Small intestine (tissue), 7 donors: ENCODE measurements at regions not wholly inside any gene's neighbourhood (a gene's known extent, or its start where the extent isn't known, plus 50 kb on each side); places are given as distances from the start of the nearest gene placed in this dataset.
"Not testable (repeated sequence)": the region's sequence is repeated elsewhere in the genome, so short reads cannot be mapped to it uniquely, and the experiment has no call there.

Source experiments
- DNase-seq, 2 donors: peaks; one replicate each; pipeline versions ENCODE4 v3.0.0 to v3.0.0-alpha.2; 2013
- FAIRE-seq: peaks from 2 replicates; lab custom pipeline; 2012; peaks lifted over from hg19 to GRCh38; lab: Jason Lieb, UNC
- H3K27ac ChIP-seq, 3 donors: one replicate each; pipeline ENCODE4 v1.5.1; 2013; ENCODE audit warnings: low read length in 2 of 3, mild to moderate bottlenecking in 2 of 3, control low read depth in 1 of 3, inconsistent platforms in 1 of 3, low read depth in 1 of 3, moderate library complexity in 1 of 3
- H3K27me3 ChIP-seq, 3 donors: one replicate each; pipeline ENCODE4 v1.6.1; 2013; ENCODE audit warnings: low read length in 3 of 3, inconsistent platforms in 1 of 3; ENCODE audit not compliant: control insufficient read depth in 3 of 3, insufficient read depth in 3 of 3
- H3K36me3 ChIP-seq, 3 donors: one replicate each; pipeline ENCODE4 v1.6.1; 2013; ENCODE audit warnings: low read length in 3 of 3, inconsistent platforms in 1 of 3, low read depth in 1 of 3, mild to moderate bottlenecking in 1 of 3, moderate library complexity in 1 of 3; ENCODE audit not compliant: control insufficient read depth in 3 of 3, insufficient read depth in 2 of 3
- H3K4me1 ChIP-seq, 3 donors: one replicate each; pipeline ENCODE4 v1.6.1; 2013; ENCODE audit warnings: low read length in 2 of 3, inconsistent platforms in 1 of 3, low read depth in 1 of 3, mild to moderate bottlenecking in 1 of 3, moderate library complexity in 1 of 3; ENCODE audit not compliant: control insufficient read depth in 3 of 3, insufficient read depth in 2 of 3
- H3K4me3 ChIP-seq, 3 donors: one replicate each; pipeline ENCODE4 v1.5.1; 2013; ENCODE audit warnings: low read length in 3 of 3, control low read depth in 1 of 3, inconsistent platforms in 1 of 3, low read depth in 1 of 3, mild to moderate bottlenecking in 1 of 3, moderate library complexity in 1 of 3
- H3K9me3 ChIP-seq, 2 donors: one replicate each; pipeline ENCODE4 v1.6.1; 2013; ENCODE audit warnings: low read depth in 1 of 2, low read length in 1 of 2; ENCODE audit not compliant: control insufficient read depth in 2 of 2, insufficient read depth in 1 of 2
- WGBS, 3 donors: extraction: QIAGEN DNeasy Blood & Tissue Kit; methylation state at CpG; one replicate each; pipeline ENCODE4 v1.1.7; 2013; 5-methylcytosine and 5-hydroxymethylcytosine counted together
- donor health status: healthy with polysubstance abuse.
- donor health status: control.
- donor health status: control.
- donor health status: Bipolar disorder and iron deficiency.
- donor health status: healthy.

DNA sequence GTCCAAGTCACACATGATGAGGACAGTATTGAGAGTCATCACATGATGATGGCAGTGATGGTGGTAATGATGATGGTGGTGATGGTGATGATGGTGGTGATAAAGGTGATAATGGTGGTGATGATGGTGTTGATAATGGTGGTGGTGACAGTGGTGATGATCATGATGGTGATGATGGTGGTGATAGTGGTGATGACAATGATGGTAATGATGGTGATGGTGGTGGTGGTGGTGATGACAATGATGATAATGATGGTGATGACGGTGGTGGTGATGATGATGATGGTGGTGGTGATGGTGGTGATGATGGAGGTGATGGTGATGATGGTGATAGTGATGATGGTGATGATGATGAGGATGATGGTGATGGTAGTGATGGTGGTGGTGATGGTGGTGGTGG, 190.2 kb upstream of the ZNF469 start:
- WGBS, 3 donors: 94 to 100% (median 96%) methylated on average over 1 of the region's 1 CpG
- peaks cover 0 to 5% of the 10 kb centered on the region in 2 donors for H3K9me3 ChIP-seq
- H3K4me3 ChIP-seq: no peak overlapping the region
- H3K27me3 ChIP-seq: peaks cover 0 to 3% (median 0%) of the 10 kb centered on the region in 3 donors
- no peaks in the 10 kb centered on the region for H3K4me1 ChIP-seq
- DNase-seq (no peak), FAIRE-seq (no peak)
- no peak overlapping the region for H3K27ac ChIP-seq
- no peaks in the 10 kb centered on the region for H3K36me3 ChIP-seq

DNA sequence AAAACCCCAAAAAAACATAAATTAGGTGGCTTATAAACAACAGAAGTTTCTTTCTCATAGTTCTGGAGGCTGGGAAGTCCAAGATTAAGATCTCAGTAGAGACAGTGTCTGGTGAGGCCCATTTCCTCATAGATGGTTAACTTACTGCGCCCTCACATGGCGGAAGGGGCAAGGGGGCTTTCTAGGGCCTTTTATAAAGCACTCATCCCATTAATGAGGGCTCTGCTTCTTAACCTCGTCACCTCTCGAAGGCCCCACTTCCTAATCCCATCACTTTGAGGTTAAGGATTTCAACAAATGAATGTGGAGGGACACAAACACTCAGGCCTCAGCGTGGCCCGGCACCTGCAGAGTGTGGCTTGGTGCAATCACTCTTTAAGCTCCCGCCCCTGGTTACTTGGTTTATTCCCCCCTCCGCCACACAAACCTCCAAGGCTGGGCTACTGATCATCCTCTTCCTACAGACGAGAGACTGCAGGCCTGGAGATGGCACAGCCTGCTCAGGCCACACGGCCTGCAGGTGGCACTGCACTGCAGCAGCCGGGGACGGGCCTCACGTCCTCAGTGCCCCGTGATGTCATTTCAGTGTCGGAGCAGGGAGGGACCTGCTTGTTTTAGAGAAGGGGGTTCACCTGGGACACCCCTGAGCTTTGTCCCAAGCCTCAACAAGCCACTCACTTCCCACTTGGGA, 188.9 kb upstream of the ZNF469 start:
- 31 to 34% (median 33%) methylated on average over 12 to 15 of the region's 15 CpGs for WGBS, 3 donors

DNA sequence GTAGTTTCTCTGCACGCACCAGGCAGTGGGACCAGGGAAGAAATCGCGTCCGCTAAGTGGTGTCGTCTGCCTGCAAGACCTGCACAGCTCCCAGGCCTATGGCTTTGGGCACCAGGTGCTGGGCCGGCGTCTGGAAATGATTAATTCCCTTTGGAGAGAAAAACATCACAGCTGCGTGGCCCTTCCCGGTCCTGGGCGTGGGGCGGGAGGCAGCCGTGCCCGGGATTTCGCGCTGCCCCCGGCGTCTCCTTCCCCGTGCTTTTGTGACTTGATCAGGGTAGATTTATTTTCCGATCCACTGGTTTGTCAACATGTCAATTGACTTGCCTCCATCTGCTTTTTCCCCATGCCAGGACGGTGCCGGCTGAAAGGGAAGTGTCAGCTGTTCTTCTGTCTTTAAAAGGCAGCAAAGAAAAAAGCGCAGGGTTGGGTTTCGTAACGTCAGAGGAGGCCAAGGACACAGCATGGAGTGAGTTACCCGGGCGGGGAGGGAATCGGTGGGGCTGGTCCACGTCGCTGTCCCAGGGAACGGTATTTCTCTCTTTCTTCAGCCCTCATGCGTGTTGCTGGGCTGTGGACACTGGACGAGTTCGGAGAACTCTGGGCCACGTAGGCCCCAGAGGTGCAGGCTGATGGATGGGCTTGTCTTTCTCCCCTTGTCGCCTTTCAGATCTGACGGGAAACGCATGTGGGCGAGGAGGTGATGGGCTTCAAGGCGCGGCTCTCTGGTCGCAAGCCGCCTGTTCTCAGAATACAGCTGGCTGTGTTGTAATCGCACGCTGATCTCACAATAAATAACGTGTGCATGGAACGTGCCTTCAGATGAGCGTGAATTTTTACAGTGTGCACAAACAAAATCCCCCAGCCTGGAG, 188.1 kb upstream of the ZNF469 start:
- Histone ChIP-seq H3K4me3 (no peak overlapping the region), H3K36me3 (no peaks in the 10 kb centered on the region), H3K4me1 (no peaks in the 10 kb centered on the region), H3K9me3 (no peaks in the 10 kb centered on the region), H3K27me3 (peaks cover 0 to 3% (median 0%) of the 10 kb centered on the region in 3 donors), H3K27ac (peak overlapping the region in 1 of 3 donors; percentile 32)
- no peak for FAIRE-seq
- WGBS, 3 donors: 17 to 59% (median 48%) methylated on average over 46 to 47 of the region's 47 CpGs
- peak; percentile 6 to 46 for DNase-seq

More for the DNA sequence above, 188.9 kb upstream of the ZNF469 start:
- not testable (repeated sequence) for H3K4me1 ChIP-seq, H3K9me3 ChIP-seq, FAIRE-seq, H3K36me3 ChIP-seq, H3K4me3 ChIP-seq, H3K27me3 ChIP-seq, H3K27ac ChIP-seq
- peak; percentile 67 to 80 for DNase-seq

DNA sequence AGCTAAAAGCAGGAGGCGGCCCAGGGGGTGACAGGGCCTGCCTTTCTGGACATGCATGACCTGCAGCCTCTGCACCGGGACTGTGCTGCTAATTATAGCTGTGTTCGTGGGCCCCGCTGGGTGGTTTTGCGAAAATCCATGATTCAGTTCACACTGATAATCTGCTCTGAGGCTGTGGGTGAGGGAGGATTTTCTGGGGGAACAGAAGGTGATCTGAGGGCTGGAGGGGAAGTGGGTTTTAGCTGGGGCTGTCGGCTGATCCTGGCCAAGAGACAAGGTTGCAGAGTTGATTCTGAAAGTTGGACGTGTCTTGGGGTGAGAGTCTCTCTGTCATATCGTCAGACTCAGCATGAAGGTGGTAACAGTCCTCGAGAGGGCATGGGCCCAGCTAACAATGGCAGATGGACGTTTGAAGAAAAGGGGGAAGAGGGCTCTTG, 187.5 kb upstream of the ZNF469 start:
- FAIRE-seq (no peak), DNase-seq (no peak)
- Histone ChIP-seq H3K4me3 (no peak overlapping the region), H3K9me3 (no peaks in the 10 kb centered on the region), H3K4me1 (no peaks in the 10 kb centered on the region), H3K27ac (no peak overlapping the region), H3K27me3 (peaks cover 0 to 3% (median 0%) of the 10 kb centered on the region in 3 donors), H3K36me3 (no peaks in the 10 kb centered on the region)
- WGBS, 3 donors: 70 to 73% (median 71%) methylated on average over 10 of the region's 10 CpGs

DNA sequence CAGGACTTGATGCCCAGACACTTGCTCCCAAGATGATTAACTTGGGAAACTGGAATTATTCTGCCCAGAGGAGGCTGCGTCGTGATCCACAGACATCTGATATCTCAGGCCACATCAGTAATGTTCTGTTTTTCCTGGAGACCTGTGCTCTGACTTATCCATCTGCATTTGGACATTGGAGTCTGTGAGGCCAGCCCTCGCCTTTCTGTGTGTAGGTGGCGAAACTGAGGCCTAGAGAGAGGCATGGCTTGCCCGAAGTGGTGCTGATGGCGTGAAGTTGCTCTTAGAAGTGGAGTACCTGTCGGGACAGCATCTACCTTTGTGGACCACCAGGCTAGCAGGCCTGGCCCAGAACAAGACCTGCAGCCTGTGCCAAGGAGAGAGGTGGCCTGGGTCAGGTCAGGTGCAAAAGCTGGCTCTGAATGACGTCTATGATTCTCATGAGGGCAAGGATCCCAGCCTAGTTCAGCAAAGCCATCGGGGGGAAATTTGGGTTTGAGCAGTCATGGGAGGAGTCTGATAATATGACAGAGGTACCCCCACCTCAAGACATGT, 186.8 kb upstream of the ZNF469 start:
- no peak for DNase-seq
- 82 to 94% (median 85%) methylated on average over 9 of the region's 9 CpGs for WGBS, 3 donors

DNA sequence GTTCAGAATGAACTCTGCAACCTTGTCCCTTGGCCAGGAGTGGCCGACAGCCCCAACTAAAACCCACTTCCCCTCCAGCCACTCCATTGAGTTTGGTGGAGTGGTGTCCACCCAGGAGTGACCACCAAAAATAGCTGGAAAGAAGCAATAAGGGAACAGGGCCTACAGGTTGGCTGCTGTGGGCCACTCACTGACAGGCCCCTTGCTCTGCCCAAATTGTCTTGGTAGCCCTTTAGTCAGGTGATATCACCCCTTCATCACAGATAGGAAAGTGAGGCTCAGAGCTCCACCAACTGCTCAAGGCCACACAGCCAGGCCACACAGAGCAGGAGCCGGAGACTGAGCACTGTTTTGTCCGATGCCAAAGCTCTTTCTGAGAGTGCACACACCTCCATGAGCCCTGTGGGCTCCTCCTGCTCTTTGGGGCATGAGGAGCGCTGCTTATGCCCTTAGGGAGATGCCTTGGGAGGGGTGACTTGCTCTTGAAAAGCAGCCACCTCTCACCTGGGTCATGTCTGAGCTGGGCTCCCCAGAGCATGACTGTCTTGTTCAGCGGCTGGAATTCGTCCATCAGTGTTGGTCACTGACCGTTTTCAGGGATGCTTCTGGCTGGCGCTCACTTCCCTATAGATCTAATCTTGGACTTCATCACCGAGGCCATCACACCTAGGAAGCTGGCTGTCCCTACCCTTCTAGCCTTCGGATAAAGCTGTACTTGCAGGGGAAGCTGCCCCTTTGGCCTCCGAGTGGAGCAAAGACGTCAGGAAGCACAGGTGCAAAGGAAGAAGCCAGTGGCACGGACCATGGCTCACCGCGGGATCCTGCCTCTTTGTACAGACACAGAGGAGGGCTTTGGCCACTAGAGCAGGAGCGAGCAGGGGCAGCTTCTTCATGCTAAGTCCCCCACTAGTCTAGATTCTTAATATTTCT, 186.0 kb upstream of the ZNF469 start:
- Histone ChIP-seq H3K4me3 (no peak overlapping the region), H3K9me3 (no peaks in the 10 kb centered on the region), H3K4me1 (no peaks in the 10 kb centered on the region), H3K27ac (no peak overlapping the region), H3K36me3 (no peaks in the 10 kb centered on the region), H3K27me3 (peaks cover 0 to 3% (median 0%) of the 10 kb centered on the region in 3 donors)
- DNase-seq (no peak), FAIRE-seq (no peak)
- 84 to 92% (median 89%) methylated on average over 16 of the region's 16 CpGs for WGBS, 3 donors

More for the DNA sequence above, 186.8 kb upstream of the ZNF469 start:
- no peaks in the 10 kb centered on the region for H3K4me1 ChIP-seq
- no peak for FAIRE-seq
- H3K36me3 ChIP-seq: no peaks in the 10 kb centered on the region
- no peak overlapping the region for H3K27ac ChIP-seq
- H3K27me3 ChIP-seq: peaks cover 0 to 3% (median 0%) of the 10 kb centered on the region in 3 donors
- no peak overlapping the region for H3K4me3 ChIP-seq
- no peaks in the 10 kb centered on the region for H3K9me3 ChIP-seq

DNA sequence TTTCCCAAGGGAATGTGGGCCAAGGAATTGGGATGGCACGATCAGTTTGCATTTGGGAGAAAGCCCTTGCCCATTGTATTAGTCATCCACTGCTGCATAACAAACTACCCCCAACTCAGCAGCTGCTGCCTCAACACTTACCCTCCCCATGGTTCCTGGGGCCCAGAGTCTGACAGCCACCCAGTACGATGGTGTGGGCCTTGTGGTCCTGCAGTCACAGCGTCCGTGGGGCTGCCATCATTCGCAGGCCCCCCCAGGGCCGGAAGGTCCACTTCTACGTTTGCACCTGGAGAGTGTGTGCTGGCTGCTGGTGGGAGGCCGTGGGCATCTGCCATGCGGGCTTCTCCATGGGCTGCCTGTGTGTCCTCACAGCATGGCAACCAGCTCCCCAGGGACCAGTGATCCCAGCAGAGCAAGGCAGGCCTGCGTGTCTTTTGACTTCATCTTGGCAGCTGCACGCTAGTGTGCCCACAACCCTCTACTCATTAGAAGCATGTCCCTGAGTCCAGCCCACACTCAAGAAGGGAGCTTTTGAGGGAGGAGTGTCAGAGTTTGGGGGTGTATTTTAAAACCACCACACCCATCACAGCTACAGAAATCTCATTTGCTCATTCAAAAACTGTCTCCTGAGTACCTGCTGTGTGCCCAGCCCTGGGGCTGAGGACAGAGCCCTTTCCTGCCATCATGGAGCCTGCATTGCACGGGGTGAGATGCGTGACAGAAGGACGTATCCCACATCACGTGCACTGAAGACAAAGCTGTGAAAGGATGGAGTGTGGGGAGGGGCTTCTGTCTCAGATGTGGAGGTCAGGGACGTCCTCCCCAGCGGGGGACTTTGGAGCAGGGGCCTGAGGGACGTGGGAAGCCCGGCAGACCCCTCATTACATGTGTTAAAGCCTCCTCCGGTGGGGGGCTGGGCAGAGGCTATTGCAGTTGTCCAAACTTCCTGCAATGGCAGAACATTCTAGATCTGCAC, 185.0 kb upstream of the ZNF469 start:
- no peak overlapping the region for H3K4me3 ChIP-seq
- WGBS, 3 donors: 86 to 89% (median 86%) methylated on average over 20 of the region's 20 CpGs
- H3K36me3 ChIP-seq: no peaks in the 10 kb centered on the region
- H3K9me3 ChIP-seq: no peaks in the 10 kb centered on the region
- no peak for FAIRE-seq
- H3K27ac ChIP-seq: no peak overlapping the region
- H3K27me3 ChIP-seq: peaks cover 0 to 3% (median 0%) of the 10 kb centered on the region in 3 donors
- no peaks in the 10 kb centered on the region for H3K4me1 ChIP-seq
- no peak for DNase-seq
